GM23338 (cell line): ENCODE measurements at regions not wholly inside any gene's neighbourhood (a gene's known extent, or its start where the extent isn't known, plus 50 kb on each side); places are given as distances from the start of the nearest gene placed in this dataset.

ENCODE experiments used
- ATAC-seq: fragments of 200-7000 bp; cut with Tn5 transposase; 3 replicates; pipeline ENCODE4 v1.9.1; 2020
- DNase-seq: peaks from one replicate; pipeline ENCODE4 v3.0.0-alpha.2; 2015; ENCODE audit warnings: low spot score
- H2AFZ ChIP-seq: fragments of 200-600 bp; sonication (generic); 2 replicates; pipeline ENCODE4 v1.8.0; 2016; ENCODE audit warnings: antibody characterized with exemption, mild to moderate bottlenecking, moderate library complexity
- H3F3A ChIP-seq: fragments of 200-600 bp; sonication (generic); replicated peaks from 2 replicates; pipeline ENCODE4 v1.8.0; 2017; ENCODE audit warnings: antibody characterized with exemption, mixed run types, low read depth
- H3K27ac ChIP-seq: fragments of 200-600 bp; sonication (generic); 2 replicates; pipeline ENCODE4 v1.6.1; 2016; ENCODE audit warnings: low read depth
- H3K27me3 ChIP-seq: fragments of 200-600 bp; sonication (generic); 2 replicates; pipeline ENCODE4 v1.8.0; 2016; ENCODE audit warnings: mild to moderate bottlenecking, mixed run types, moderate library complexity; ENCODE audit not compliant: insufficient read depth
- H3K36me3 ChIP-seq: fragments of 200-600 bp; sonication (generic); 2 replicates; pipeline ENCODE4 v1.8.0; 2016; ENCODE audit warnings: mild to moderate bottlenecking; ENCODE audit not compliant: insufficient read depth
- H3K4me1 ChIP-seq: fragments of 200-600 bp; sonication (generic); 2 replicates; pipeline ENCODE4 v1.8.0; 2016; ENCODE audit warnings: mild to moderate bottlenecking, moderate library complexity; ENCODE audit not compliant: insufficient read depth
- H3K4me2 ChIP-seq: fragments of 200-600 bp; sonication (generic); 2 replicates; pipeline ENCODE4 v1.7.1; 2017; ENCODE audit warnings: mixed run types
- H3K4me3 ChIP-seq: fragments of 200-600 bp; sonication (generic); 2 replicates; pipeline ENCODE4 v1.6.1; 2016; ENCODE audit warnings: mixed run types
- H3K79me2 ChIP-seq: fragments of 200-600 bp; sonication (generic); replicated peaks from 2 replicates; pipeline ENCODE4 v1.8.0; 2017; ENCODE audit warnings: mild to moderate bottlenecking; ENCODE audit not compliant: insufficient read depth
- H3K9me2 ChIP-seq: fragments of 200-600 bp; sonication (generic); 2 replicates; pipeline ENCODE4 v1.8.0; 2017; ENCODE audit not compliant: insufficient read depth
- H4K20me1 ChIP-seq: fragments of 200-600 bp; sonication (generic); replicated peaks from 2 replicates; pipeline ENCODE4 v1.8.0; 2017; ENCODE audit warnings: mild to moderate bottlenecking; ENCODE audit not compliant: insufficient read depth
- H3K27ac Mint-ChIP-seq: 2 replicates; pipeline ENCODE4 v1.8.0; 2020; ENCODE audit warnings: inconsistent platforms, mild to moderate bottlenecking, moderate library complexity, mixed read lengths
- H3K27me3 Mint-ChIP-seq: 3 replicates; pipeline ENCODE4 v1.8.0; 2022; ENCODE audit warnings: low read depth, mild to moderate bottlenecking, moderate library complexity, mixed read lengths, inconsistent platforms; ENCODE audit not compliant: insufficient read depth, poor library complexity
- H3K36me3 Mint-ChIP-seq: 3 replicates; pipeline ENCODE4 v1.8.0; 2021; ENCODE audit warnings: low read depth, mild to moderate bottlenecking, inconsistent platforms, moderate library complexity, mixed read lengths
- H3K4me1 Mint-ChIP-seq: 3 replicates; pipeline ENCODE4 v1.8.0; 2020; ENCODE audit warnings: mild to moderate bottlenecking, inconsistent platforms, mixed read lengths
- H3K4me3 Mint-ChIP-seq: 3 replicates; pipeline ENCODE4 v1.8.0; 2021; ENCODE audit warnings: moderate library complexity, mild to moderate bottlenecking, inconsistent platforms, mixed read lengths
- H3K9me3 Mint-ChIP-seq: 3 replicates; pipeline ENCODE4 v1.8.0; 2020; ENCODE audit warnings: moderate library complexity, mild to moderate bottlenecking, inconsistent platforms, mixed read lengths
- CREB1 ChIP-seq: fragments of 250-450 bp; sonication (Bioruptor Pico); IDR thresholded peaks from 2 replicates; pipeline ENCODE4 v1.5.0; 2020; ENCODE audit warnings: low read depth, mild to moderate bottlenecking, moderate library complexity
- EZH2 ChIP-seq: fragments of 200-600 bp; sonication (generic); IDR thresholded peaks from one replicate; pipeline ENCODE4 v1.8.0; 2017; ENCODE audit warnings: antibody characterized with exemption, mild to moderate bottlenecking, low read depth; ENCODE audit not compliant: unreplicated experiment
- EZH2phosphoT487 ChIP-seq: fragments of 200-600 bp; sonication (generic); IDR thresholded peaks from one replicate; pipeline ENCODE4 v1.8.1; 2018; ENCODE audit warnings: antibody characterized with exemption; ENCODE audit not compliant: unreplicated experiment
- JUNB ChIP-seq: IDR thresholded peaks from one replicate; pipeline ENCODE4 v1.6.1; 2016; ENCODE audit warnings: antibody characterized with exemption; ENCODE audit not compliant: unreplicated experiment
- POLR2AphosphoS5 ChIP-seq: IDR thresholded peaks from 2 replicates; pipeline ENCODE4 v1.6.1; 2016; ENCODE audit warnings: antibody characterized with exemption, low read depth
- STAT1 ChIP-seq: IDR thresholded peaks from one replicate; pipeline ENCODE4 v1.6.1; 2016; ENCODE audit warnings: antibody characterized with exemption; ENCODE audit not compliant: unreplicated experiment
- ZNF114 ChIP-seq: fragments of 250-450 bp; sonication (Bioruptor Pico); IDR thresholded peaks from 2 replicates; pipeline ENCODE4 v1.5.0; 2020; ENCODE audit warnings: mild to moderate bottlenecking, moderate library complexity
- ZNF331 ChIP-seq: fragments of 250-450 bp; sonication (Bioruptor Pico); IDR thresholded peaks from 2 replicates; pipeline ENCODE4 v1.5.0; 2020; ENCODE audit warnings: low read depth, mild to moderate bottlenecking, moderate library complexity
- TF ChIP-seq, protein P1 (sequence below): fragments of 250-450 bp; sonication (Bioruptor Pico); IDR thresholded peaks from 2 replicates; pipeline ENCODE4 v1.5.0; 2020; ENCODE audit warnings: mild to moderate bottlenecking, moderate library complexity
- TF ChIP-seq, protein P2 (sequence below), 2 experiments: fragments of 200-600 bp in 1 of 2; sonication (generic) in 1 of 2; conservative IDR thresholded peaks; 2 replicates each; pipeline versions ENCODE4 v1.5.1 to v1.6.1; 2016 to 2017; ENCODE audit warnings: antibody characterized with exemption in 2 of 2, low read depth in 2 of 2, mild to moderate bottlenecking in 2 of 2, moderate library complexity in 1 of 2
- TF ChIP-seq, protein P3 (sequence below): IDR thresholded peaks from 2 replicates; pipeline ENCODE4 v1.6.1; 2016; ENCODE audit warnings: antibody characterized with exemption

DNA sequence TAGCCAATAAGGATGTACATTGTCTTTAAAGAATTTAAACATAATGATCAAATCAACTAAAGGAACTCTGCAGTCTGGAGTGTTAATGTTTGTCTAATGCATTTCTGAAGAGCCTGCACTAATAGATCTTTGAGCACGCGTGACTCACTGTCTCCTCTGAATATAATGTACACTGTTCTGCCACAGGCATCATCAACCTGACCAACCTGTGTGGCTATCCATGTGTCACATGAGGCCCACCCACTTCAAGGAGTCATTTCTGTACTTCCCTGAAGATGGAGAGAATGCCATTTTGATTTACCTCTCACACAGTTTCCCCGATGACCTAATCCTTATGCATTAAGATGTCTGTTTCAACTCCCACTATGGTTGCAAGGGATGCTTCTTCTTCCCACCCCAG lies 434.0 kb upstream of the SPHKAP start (continued):
- TF ChIP-seq STAT1 (no peak), EZH2phosphoT487 (no peak), CREB1 (CRISPR knock-in tag) (no peak), POLR2AphosphoS5 (no peak), EZH2 (no peak), ZNF331 (CRISPR knock-in tag) (no peak)

DNA sequence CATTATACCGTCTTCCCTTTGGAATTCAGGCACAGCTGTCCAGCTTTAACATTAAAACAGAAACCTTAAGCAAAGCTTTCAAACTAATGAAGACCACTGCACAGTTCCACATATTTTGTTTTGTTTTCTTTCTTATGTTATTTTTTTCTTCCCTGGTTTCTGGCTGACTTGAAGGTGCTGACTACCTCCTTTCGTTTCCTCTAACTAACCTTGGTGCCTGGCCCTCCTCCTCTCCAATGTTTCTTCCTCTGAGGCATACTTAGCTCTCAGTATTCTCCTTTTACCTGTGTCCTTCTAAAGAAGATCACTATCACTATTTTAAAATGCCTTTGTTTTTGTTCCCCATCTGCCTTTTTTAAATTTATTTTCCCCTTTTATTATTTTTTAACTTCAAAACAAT lies 433.3 kb upstream of the SPHKAP start:
- no peaks in the 10 kb centered on the region for H3K27me3 ChIP-seq
- Mint-ChIP-seq H3K4me1 (no peaks in the 10 kb centered on the region), H3K4me3 (no peak overlapping the region), H3K27ac (no peak overlapping the region), H3K9me3 (0 out of 3 replicates have a peak, but pooled peaks cover under 1% of the 10 kb centered on the region), H3K36me3 (no peaks in the 10 kb centered on the region), H3K27me3 (peaks cover 2% of the 10 kb centered on the region)
- H3K4me3 ChIP-seq: no peak overlapping the region
- H3K79me2 ChIP-seq: no peaks in the 10 kb centered on the region
- H3K9me2 ChIP-seq: no peaks in the 10 kb centered on the region
- H3K27ac ChIP-seq: no peak overlapping the region
- H3K36me3 ChIP-seq: no peaks in the 10 kb centered on the region
- no peak for DNase-seq
- H3F3A ChIP-seq: no peaks in the 10 kb centered on the region
- H3K4me2 ChIP-seq: no peak overlapping the region
- TF ChIP-seq ZNF114 (CRISPR knock-in tag) (no peak), STAT1 (no peak), JUNB (no peak), POLR2AphosphoS5 (no peak), CREB1 (CRISPR knock-in tag) (no peak), ZNF331 (CRISPR knock-in tag) (no peak), EZH2phosphoT487 (no peak)
- TF ChIP-seq, protein P1, sequence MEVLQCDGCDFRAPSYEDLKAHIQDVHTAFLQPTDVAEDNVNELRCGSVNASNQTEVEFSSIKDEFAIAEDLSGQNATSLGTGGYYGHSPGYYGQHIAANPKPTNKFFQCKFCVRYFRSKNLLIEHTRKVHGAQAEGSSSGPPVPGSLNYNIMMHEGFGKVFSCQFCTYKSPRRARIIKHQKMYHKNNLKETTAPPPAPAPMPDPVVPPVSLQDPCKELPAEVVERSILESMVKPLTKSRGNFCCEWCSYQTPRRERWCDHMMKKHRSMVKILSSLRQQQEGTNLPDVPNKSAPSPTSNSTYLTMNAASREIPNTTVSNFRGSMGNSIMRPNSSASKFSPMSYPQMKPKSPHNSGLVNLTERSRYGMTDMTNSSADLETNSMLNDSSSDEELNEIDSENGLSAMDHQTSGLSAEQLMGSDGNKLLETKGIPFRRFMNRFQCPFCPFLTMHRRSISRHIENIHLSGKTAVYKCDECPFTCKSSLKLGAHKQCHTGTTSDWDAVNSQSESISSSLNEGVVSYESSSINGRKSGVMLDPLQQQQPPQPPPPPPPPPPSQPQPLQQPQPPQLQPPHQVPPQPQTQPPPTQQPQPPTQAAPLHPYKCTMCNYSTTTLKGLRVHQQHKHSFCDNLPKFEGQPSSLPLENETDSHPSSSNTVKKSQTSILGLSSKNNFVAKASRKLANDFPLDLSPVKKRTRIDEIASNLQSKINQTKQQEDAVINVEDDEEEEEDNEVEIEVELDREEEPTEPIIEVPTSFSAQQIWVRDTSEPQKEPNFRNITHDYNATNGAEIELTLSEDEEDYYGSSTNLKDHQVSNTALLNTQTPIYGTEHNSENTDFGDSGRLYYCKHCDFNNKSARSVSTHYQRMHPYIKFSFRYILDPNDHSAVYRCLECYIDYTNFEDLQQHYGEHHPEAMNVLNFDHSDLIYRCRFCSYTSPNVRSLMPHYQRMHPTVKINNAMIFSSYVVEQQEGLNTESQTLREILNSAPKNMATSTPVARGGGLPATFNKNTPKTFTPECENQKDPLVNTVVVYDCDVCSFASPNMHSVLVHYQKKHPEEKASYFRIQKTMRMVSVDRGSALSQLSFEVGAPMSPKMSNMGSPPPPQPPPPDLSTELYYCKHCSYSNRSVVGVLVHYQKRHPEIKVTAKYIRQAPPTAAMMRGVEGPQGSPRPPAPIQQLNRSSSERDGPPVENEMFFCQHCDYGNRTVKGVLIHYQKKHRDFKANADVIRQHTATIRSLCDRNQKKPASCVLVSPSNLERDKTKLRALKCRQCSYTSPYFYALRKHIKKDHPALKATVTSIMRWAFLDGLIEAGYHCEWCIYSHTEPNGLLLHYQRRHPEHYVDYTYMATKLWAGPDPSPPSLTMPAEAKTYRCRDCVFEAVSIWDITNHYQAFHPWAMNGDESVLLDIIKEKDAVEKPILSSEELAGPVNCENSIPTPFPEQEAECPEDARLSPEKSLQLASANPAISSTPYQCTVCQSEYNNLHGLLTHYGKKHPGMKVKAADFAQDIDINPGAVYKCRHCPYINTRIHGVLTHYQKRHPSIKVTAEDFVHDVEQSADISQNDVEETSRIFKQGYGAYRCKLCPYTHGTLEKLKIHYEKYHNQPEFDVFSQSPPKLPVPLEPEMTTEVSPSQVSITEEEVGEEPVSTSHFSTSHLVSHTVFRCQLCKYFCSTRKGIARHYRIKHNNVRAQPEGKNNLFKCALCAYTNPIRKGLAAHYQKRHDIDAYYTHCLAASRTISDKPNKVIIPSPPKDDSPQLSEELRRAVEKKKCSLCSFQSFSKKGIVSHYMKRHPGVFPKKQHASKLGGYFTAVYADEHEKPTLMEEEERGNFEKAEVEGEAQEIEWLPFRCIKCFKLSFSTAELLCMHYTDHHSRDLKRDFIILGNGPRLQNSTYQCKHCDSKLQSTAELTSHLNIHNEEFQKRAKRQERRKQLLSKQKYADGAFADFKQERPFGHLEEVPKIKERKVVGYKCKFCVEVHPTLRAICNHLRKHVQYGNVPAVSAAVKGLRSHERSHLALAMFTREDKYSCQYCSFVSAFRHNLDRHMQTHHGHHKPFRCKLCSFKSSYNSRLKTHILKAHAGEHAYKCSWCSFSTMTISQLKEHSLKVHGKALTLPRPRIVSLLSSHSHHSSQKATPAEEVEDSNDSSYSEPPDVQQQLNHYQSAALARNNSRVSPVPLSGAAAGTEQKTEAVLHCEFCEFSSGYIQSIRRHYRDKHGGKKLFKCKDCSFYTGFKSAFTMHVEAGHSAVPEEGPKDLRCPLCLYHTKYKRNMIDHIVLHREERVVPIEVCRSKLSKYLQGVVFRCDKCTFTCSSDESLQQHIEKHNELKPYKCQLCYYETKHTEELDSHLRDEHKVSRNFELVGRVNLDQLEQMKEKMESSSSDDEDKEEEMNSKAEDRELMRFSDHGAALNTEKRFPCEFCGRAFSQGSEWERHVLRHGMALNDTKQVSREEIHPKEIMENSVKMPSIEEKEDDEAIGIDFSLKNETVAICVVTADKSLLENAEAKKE: no peak
- TF ChIP-seq, protein P2, sequence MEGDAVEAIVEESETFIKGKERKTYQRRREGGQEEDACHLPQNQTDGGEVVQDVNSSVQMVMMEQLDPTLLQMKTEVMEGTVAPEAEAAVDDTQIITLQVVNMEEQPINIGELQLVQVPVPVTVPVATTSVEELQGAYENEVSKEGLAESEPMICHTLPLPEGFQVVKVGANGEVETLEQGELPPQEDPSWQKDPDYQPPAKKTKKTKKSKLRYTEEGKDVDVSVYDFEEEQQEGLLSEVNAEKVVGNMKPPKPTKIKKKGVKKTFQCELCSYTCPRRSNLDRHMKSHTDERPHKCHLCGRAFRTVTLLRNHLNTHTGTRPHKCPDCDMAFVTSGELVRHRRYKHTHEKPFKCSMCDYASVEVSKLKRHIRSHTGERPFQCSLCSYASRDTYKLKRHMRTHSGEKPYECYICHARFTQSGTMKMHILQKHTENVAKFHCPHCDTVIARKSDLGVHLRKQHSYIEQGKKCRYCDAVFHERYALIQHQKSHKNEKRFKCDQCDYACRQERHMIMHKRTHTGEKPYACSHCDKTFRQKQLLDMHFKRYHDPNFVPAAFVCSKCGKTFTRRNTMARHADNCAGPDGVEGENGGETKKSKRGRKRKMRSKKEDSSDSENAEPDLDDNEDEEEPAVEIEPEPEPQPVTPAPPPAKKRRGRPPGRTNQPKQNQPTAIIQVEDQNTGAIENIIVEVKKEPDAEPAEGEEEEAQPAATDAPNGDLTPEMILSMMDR (conservative IDR thresholded peaks at IDR 0.05; ENCODE audit: low read depth in 2 of 2): no peak
- TF ChIP-seq, protein P3, sequence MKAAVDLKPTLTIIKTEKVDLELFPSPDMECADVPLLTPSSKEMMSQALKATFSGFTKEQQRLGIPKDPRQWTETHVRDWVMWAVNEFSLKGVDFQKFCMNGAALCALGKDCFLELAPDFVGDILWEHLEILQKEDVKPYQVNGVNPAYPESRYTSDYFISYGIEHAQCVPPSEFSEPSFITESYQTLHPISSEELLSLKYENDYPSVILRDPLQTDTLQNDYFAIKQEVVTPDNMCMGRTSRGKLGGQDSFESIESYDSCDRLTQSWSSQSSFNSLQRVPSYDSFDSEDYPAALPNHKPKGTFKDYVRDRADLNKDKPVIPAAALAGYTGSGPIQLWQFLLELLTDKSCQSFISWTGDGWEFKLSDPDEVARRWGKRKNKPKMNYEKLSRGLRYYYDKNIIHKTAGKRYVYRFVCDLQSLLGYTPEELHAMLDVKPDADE: no peak
- no peaks in the 10 kb centered on the region for H4K20me1 ChIP-seq
- H2AFZ ChIP-seq: no peak overlapping the region
- no peaks in the 10 kb centered on the region for H3K4me1 ChIP-seq
- ATAC-seq: no peak
